SH-SY5Y (cell line): ENCODE measurements at regions not wholly inside any gene's neighbourhood (a gene's known extent, or its start where the extent isn't known, plus 50 kb on each side); places are given as distances from the start of the nearest gene placed in this dataset.

ENCODE experiments used
- GATA2 ChIP-seq: IDR thresholded peaks from 2 replicates; pipeline ENCODE4 v1.6.1; 2011; ENCODE audit warnings: mild to moderate bottlenecking, low read depth, low read length
- GATA3 ChIP-seq: IDR thresholded peaks from 2 replicates; pipeline ENCODE4 v1.6.1; 2011; ENCODE audit warnings: low read depth, mild to moderate bottlenecking, low read length, moderate library complexity

DNA sequence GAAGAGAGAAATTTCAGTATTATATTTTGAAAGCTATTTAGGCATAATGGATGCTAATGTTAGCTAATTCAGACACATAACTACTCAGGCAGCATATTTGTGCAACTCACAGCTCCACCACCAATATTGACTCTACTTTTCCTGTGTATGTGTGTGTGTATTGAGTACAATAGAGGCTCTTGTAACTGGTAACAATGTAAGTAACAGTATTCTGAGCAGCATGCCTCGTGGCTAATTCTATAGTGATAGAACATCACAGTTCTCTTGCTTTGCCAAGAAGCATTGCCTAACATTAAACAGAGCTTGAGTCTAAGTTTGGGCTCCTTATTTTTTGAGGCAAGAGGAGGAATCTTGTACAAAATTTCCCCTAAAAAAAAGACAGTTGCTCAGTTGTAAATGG lies 98.6 kb upstream of the ARHGEF26 start:
- TF ChIP-seq GATA2 (no peak), GATA3 (no peak)
